Heart left ventricle (tissue), 16 donors: ENCODE measurements at regions not wholly inside any gene's neighbourhood (a gene's known extent, or its start where the extent isn't known, plus 50 kb on each side); places are given as distances from the start of the nearest gene placed in this dataset.

Experiments used
- ATAC-seq, 4 donors: fragments of 200-7000 bp; cut with Tn5 transposase; one replicate each; pipeline ENCODE4 v1.9.1; 2020 to 2022; ENCODE audit warnings: moderate library complexity in 4 of 4, mild to moderate bottlenecking in 3 of 4, moderate number of reproducible peaks in 1 of 4
- DNase-seq, 5 donors: peaks; one replicate each; pipeline ENCODE4 v3.0.0-alpha.2; 2020
- H3K27ac ChIP-seq, 12 donors: fragments of 200-600 bp; sonication (generic) in 4 of 12; one replicate each; pipeline versions ENCODE4 v1.5.0 to v1.8.0; 2016 to 2022; ENCODE audit warnings: mild to moderate bottlenecking in 2 of 12
- H3K27me3 ChIP-seq, 9 donors: fragments of 200-600 bp; sonication (generic) in 2 of 9; one replicate each; pipeline versions ENCODE4 v1.5.1 to v1.8.0; 2016 to 2022; ENCODE audit warnings: mild to moderate bottlenecking in 3 of 9
- H3K36me3 ChIP-seq, 9 donors: fragments of 200-600 bp; sonication (generic) in 2 of 9; one replicate each; pipeline versions ENCODE4 v1.5.0 to v1.8.0; 2018 to 2022; ENCODE audit warnings: mild to moderate bottlenecking in 2 of 9
- H3K4me1 ChIP-seq, 12 donors: fragments of 200-600 bp; sonication (generic) in 4 of 12; one replicate each; pipeline versions ENCODE4 v1.5.0 to v1.8.0; 2016 to 2022; ENCODE audit warnings: mild to moderate bottlenecking in 3 of 12
- H3K4me3 ChIP-seq, 12 donors: fragments of 200-600 bp; sonication (generic) in 4 of 12; one replicate each; pipeline versions ENCODE4 v1.5.0 to v1.8.0; 2017 to 2022; ENCODE audit warnings: mild to moderate bottlenecking in 9 of 12, moderate library complexity in 4 of 12
- H3K9me3 ChIP-seq, 12 donors: fragments of 200-600 bp; sonication (generic) in 4 of 12; one replicate each; pipeline versions ENCODE4 v1.5.0 to v1.8.0; 2016 to 2022; ENCODE audit warnings: mild to moderate bottlenecking in 1 of 12
- CTCF ChIP-seq, 12 donors: fragments of 200-600 bp; sonication (generic) in 4 of 12; IDR thresholded peaks; one replicate each; pipeline versions ENCODE4 v1.5.0 to v1.8.0; 2018 to 2022; ENCODE audit warnings: antibody characterized with exemption in 12 of 12, mild to moderate bottlenecking in 5 of 12
- POLR2A ChIP-seq, 2 donors: fragments of 450-650 bp; IDR thresholded peaks; one replicate each; pipeline ENCODE4 v1.6.1; 2017; ENCODE audit warnings: antibody characterized with exemption in 2 of 2, mild to moderate bottlenecking in 2 of 2, moderate library complexity in 2 of 2
- WGBS, 4 donors: extraction: QIAGEN DNeasy Blood & Tissue Kit in 2 of 4; methylation state at CpG; one replicate each; pipeline versions ENCODE4 v1.1.5 to v1.1.7; 2013 to 2018; 5-methylcytosine and 5-hydroxymethylcytosine counted together
- intact Hi-C, 10 donors: fragments of 100-400 bp; cut with DNase I; formaldehyde crosslinking; loops; one replicate each; pipeline versions ENCODE4 v1.11.1 to v1.14.2; 2022
- donor health status: ischemic (EF 13 %, LVEDD 7.1; RV severe dilation, severe dysfunction).
- donor health status: healthy with polysubstance abuse.
- donor health status: DM: no; HTN: yes; CAD: no.
- donor health status: DM: no; HTN: no; CAD: no.
- donor health status: ischemic (EF 25% LVEDD 6.9; RV normal size, moderate dysfunction).
- donor health status: ischemic (EF 25% LVEDD 5.7; RV mildly dilated, moderate dysfunction).
- donor health status: healthy.
- donor health status: DM: yes; HTN: yes; CAD: no.
- donor health status: ischemic (EF 35%, LVEDD 5.7; RV mildly dilated, moderate dysfunction).
- donor health status: nonischemic (EF 11% LVEDD 7.7; RV severe dilation, severe dysfunction).
- donor health status: DM: yes; HTN: yes; CAD: no.
- donor health status: PGD.
- donor health status: ischemic (EF 29% LVEDD 5.4; RV normal size, mild dysfunction).
- donor health status: nonischemic (EF 23%, LVEDD 6.1; RV moderate dilation, normal function).

GRCh38 chr14:25602106-25602505 lies 552.2 kb upstream of the STXBP6 start:
- ATAC-seq (no peak), DNase-seq (no peak)
- H3K36me3 ChIP-seq: no peaks in the 10 kb centered on the region
- TF ChIP-seq CTCF (IDR thresholded peaks at IDR 0.05): no peak
- no peak for TF ChIP-seq POLR2A (IDR thresholded peaks at IDR 0.05)
- 70 to 81% (median 74%) methylated on average over 1 of the region's 1 CpG for WGBS, 4 donors
- H3K4me3 ChIP-seq: no peak overlapping the region
- intact Hi-C loops: no loop called here
- peaks cover 0 to 14% (median 0%) of the 10 kb centered on the region in 12 donors for H3K9me3 ChIP-seq
- no peaks in the 10 kb centered on the region for H3K4me1 ChIP-seq
- H3K27ac ChIP-seq: no peak overlapping the region
- H3K27me3 ChIP-seq: no peaks in the 10 kb centered on the region

GRCh38 chr14:25588751-25589150 lies 538.8 kb upstream of the STXBP6 start:
- H3K9me3 ChIP-seq: peaks cover 0 to 21% (median 0%) of the 10 kb centered on the region in 12 donors
- intact Hi-C loops: no loop called here
- no peaks in the 10 kb centered on the region for H3K27me3 ChIP-seq
- ATAC-seq (no peak), DNase-seq (no peak)
- 63 to 80% (median 68%) methylated on average over 3 of the region's 3 CpGs for WGBS, 4 donors
- no peaks in the 10 kb centered on the region for H3K36me3 ChIP-seq
- no peak overlapping the region for H3K4me3 ChIP-seq
- no peak for TF ChIP-seq POLR2A (IDR thresholded peaks at IDR 0.05)
- TF ChIP-seq CTCF (IDR thresholded peaks at IDR 0.05): no peak
- no peak overlapping the region for H3K27ac ChIP-seq
- H3K4me1 ChIP-seq: no peaks in the 10 kb centered on the region

GRCh38 chr14:25574628-25575325 lies 524.8 kb upstream of the STXBP6 start:
- Histone ChIP-seq H3K27ac (no peak overlapping the region), H3K36me3 (no peaks in the 10 kb centered on the region), H3K27me3 (no peaks in the 10 kb centered on the region), H3K9me3 (no peaks in the 10 kb centered on the region), H3K4me3 (no peak overlapping the region), H3K4me1 (no peaks in the 10 kb centered on the region)
- 70 to 74% (median 72%) methylated on average over 5 of the region's 5 CpGs for WGBS, 4 donors
- ATAC-seq (no peak), DNase-seq (no peak)
- intact Hi-C loops: no loop called here
- no peak for TF ChIP-seq CTCF (IDR thresholded peaks at IDR 0.05)
- TF ChIP-seq POLR2A (IDR thresholded peaks at IDR 0.05): no peak

DNA sequence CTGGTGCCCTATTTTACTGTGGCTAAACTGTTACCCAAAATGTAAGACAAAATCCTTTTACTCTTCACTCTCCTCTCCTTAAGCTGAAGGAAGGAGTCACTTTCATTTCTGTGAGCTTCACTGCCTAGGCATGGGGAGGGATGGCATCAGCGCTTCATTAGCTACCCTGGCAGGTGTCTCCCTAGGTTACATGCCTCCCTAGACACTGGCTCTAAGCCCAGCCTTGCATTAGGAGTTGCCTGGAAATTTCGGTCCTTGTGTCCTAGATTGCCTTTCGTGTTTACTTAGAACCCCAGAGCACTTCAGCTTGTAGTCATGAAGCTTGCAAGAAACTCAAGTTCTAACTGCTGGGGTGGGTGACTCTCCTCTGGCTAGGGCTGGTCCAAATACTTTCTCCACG lies 520.5 kb upstream of the STXBP6 start:
- Histone ChIP-seq H3K9me3 (peaks cover 0 to 20% (median 0%) of the 10 kb centered on the region in 12 donors), H3K27me3 (no peaks in the 10 kb centered on the region), H3K4me1 (no peaks in the 10 kb centered on the region), H3K27ac (no peak overlapping the region), H3K36me3 (no peaks in the 10 kb centered on the region), H3K4me3 (no peak overlapping the region)
- no peak for TF ChIP-seq POLR2A (IDR thresholded peaks at IDR 0.05)
- no peak for TF ChIP-seq CTCF (IDR thresholded peaks at IDR 0.05)
- 53 to 74% (median 71%) methylated on average over 3 to 4 of the region's 4 CpGs for WGBS, 4 donors
- no peak for ATAC-seq
- intact Hi-C loops: no loop called here
- no peak for DNase-seq
